SIG-M5 treated with dmso at 0.1 percent for 504 hours (cell line): ENCODE measurements at regions not wholly inside any gene's neighbourhood (a gene's known extent, or its start where the extent isn't known, plus 50 kb on each side); places are given as distances from the start of the nearest gene placed in this dataset.

Experiments
- DNase-seq: peaks from one replicate; lab custom pipeline; 2025; ENCODE audit not compliant: unreplicated experiment; lab: John Stamatoyannopoulos, UW

DNA sequence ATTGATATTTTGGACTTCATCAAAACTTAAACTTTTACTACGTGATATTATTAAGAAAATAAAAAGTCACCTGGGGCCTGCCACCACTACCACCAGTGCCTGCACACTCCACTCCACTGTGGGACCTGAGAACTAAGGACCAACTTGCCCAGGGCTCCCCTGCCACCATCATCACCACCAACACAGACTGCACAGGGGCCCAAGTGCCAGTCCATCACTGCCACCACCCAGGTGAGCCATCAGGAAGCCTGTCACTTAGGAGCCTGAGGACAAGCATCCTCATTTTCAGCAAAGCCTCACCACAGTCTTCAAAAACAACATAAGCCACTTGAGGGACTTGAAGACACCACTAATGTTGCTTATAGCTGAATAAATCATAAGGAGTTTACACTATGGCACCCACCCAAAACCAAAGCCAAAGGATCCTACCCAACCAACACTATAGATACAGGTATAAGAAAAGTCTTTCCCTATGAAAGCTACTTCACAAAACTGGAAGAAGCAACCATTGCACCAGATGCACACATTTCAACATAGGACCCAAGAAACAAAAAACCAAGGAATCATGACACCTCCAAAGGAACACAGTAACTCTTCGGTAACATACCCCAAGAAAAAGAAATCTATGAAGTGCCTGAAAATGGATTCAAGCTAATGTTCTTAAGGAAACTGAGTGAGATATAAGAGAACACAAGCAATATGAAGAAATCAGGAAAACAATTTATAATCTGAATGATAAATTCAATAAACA lies 73.6 kb upstream of the GNAZ start:
- DNase-seq = no peak

DNA sequence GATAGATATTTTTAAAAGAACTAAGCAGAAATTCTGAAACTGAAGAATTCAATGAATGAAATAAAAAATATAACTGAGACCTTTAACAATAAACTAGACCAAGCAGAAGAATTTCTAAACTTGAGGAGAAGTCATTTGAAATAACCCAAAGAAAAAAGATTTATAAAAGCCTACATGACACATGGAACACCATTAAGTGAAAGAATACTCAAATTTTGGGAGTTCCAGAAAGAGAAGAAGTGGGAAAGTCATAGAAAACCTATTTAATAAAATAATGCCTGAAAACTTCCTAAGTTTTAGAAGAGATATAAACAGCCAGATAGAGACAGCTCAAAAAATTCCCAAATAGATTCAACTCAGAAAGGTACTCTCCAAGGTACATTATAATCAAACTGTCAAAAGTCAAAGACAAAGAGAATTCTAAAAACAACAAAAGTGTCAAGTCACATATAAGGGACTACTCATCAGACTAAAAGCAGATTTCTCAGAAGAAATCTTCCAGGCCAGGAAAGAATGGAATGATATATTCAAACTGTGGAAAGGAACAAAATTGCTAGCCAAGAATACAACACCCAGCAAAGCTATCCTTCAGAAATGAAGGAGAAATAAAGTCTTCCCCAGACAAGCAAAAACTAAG lies 72.9 kb upstream of the GNAZ start:
- no peak for DNase-seq

DNA sequence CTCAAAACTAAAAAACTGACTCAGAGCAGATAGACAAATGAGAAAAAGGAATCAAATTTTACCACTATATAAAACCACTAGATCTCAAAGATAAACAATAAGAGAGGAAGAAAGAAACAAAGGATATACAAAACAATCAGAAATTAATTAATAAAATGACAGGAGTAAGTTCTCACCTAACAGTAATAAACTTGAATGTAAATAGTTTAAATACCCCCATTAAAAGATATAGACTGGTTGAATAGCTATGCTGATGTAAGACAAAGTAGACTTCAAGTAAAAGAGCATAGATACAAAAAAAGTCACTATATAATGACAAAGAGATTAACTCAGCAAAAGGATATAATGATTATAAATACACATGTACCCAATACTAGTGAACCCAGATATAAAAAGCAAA lies 72.3 kb upstream of the GNAZ start:
- no peak for DNase-seq

DNA sequence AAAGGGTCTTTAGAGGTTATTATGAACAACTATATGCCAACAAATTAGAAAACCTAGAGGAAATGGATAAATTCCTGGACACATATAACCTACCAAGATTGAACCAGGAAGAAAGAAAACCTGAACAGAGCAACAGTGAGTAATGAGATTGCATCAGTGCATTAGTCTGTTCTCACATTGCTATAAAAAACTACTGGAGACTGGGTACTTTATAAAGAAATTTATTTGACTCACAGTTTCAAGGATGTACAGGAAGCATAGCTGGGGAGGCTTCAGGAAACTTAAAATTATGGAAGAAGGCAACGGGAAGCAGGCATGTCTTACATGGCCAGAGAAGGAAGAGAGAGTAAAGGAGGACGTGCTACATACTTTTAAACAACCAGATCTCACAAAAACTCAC lies 70.8 kb upstream of the GNAZ start:
- no peak for DNase-seq

DNA sequence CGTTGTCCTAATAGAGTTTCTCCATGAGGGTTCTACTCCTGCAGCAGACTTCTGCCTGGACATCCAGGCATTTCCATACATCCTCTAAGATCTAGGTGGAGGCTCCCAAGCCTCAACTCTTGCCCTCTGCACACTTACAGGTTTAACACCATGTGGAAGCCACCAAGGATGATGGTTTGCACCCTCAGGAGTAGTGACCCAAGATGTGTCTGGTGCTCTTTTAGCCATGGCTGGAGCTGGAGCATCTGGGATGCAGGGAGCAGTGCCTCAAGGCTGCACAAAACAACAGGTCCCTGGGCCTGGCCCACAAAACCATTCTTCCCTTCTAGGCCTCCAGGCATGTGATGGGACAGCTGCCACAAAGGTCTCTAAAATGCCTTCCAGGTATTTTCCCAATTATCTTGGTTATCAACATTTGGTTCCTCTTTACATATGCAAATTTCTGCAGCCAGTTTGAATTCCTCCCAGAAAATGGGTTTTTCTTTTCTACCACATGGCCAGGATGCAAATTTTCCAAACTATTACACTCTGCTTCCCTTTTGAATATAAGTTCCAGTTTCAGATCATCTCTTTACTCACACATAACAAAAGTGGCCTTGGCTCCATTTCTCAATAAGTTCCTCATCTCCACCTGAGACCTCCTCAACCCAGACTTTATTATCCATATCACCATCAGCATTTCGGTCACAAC lies 69.5 kb upstream of the GNAZ start:
- DNase-seq = peak; percentile 4

DNA sequence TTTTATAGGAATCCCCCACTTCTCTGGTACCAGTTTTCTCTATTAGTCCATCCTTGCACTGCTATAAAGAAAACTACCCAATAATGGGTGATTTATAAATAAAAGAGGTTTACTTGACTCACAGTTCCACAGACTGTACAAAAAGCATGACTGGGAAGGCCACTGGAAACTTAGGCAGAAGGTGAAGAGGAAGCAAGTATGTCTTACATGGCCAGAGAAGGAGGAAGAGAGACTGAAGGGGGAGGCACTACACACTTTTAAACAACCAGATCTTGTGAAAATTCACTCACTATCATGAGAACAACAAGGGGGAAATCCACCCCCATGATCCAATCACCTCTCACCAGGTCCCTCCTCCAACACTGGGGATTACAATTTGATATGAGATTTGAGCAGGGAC lies 68.9 kb upstream of the GNAZ start:
- peak; percentile 10 for DNase-seq

DNA sequence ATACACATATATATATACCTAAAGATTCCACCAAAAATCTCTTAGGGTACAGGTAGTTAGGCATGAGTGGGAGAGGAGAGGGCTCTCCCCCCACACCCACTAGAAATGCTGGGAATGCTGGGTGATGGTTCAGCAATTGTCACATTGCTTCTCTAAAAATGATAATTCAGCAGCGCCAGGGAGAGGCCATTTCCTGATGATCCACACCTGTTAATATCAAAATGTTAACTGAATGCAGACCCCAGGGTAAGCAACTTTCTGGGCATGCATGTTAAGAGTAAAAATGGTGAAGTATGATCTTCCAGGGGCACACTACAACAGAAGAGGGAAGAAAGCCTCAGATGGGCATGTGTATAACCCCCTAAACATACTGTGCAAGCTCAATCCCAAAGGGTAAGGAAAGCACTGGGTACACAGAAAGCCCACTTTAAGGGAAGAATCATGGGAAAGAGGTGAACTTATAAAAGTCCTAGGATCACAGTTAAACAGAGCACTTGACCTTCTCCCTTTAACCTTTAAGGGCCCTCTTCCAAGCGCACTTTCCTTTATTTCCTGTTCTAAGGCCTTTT lies 67.6 kb upstream of the GNAZ start:
- DNase-seq = no peak

DNA sequence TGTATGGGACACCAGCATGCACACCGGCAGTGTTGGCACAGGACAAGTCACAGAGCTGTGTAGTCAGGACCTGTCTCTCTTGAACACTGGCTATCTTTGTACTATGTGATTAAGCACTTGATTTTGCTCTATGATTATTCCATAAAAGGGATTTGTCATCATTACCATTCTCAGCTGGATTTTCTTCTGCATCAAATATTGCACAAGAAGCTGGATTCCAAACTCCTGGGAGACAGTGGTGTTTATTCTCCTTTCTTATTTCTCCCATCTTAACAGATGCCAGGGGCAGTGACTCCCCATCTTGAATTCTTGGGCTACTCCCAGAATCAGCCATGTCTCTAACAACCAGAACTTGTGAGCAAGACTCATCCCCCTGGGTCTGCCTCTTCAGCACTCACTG lies 62.5 kb upstream of the GNAZ start:
- DNase-seq = no peak

DNA sequence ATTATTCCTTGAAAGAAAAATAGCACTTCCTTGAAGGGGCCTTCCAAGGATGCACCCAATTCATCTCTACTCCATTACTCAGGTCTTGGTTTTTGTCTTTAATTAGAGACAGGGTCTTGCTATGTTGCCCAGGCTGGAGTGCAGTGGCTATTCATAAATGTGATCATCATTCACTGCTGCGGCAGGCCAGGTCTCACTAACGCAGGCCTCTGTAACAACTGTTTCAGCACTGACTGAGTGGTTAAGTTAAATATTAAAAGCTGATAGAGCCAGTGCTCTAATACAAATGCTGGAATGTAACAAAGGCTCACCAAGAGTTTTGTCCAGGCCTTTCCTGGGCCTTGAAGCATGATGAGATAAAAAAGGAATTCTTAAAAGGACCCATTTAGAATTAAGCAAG lies 61.4 kb upstream of the GNAZ start:
- no peak for DNase-seq
